ENCODE measurements at regions not wholly inside any gene's neighbourhood (a gene's known extent, or its start where the extent isn't known, plus 50 kb on each side); places are given as distances from the start of the nearest gene placed in this dataset.

GRCh38 chr6:19270616-19271015 is 566.6 kb upstream of the ID4 start:
- DNase-seq = no peak

- no peak for DNase-seq
Measured at GRCh38 chr6:19279273-19279684, 557.9 kb upstream of the ID4 start.

- no peak for DNase-seq
Measured at GRCh38 chr6:19287928-19288327, 549.2 kb upstream of the ID4 start.

- no peak for DNase-seq
Measured at GRCh38 chr6:19289457-19289856, 547.7 kb upstream of the ID4 start.

GRCh38 chr6:19297880-19298279 is 539.3 kb upstream of the ID4 start:
- DNase-seq = no peak

- DNase-seq = no peak
Measured at GRCh38 chr6:19298421-19298820, 538.7 kb upstream of the ID4 start.

- DNase-seq = no peak
Measured at GRCh38 chr6:19299129-19299528, 538.0 kb upstream of the ID4 start.

- DNase-seq = no peak
Measured at GRCh38 chr6:19301980-19302379, 535.2 kb upstream of the ID4 start.

GRCh38 chr6:19303383-19303782 is 533.8 kb upstream of the ID4 start:
- no peak for DNase-seq

GRCh38 chr6:19309661-19310060 is 527.5 kb upstream of the ID4 start:
- DNase-seq = no peak

- DNase-seq = no peak
Measured at GRCh38 chr6:19311786-19312185, 525.4 kb upstream of the ID4 start.

- DNase-seq = no peak
Measured at GRCh38 chr6:19312241-19312978, 524.8 kb upstream of the ID4 start.

- DNase-seq = no peak
Measured at GRCh38 chr6:19317431-19317986, 519.7 kb upstream of the ID4 start.

GRCh38 chr6:19319005-19319404 is 518.2 kb upstream of the ID4 start:
- DNase-seq = no peak

- DNase-seq = no peak
Measured at GRCh38 chr6:19320111-19320581, 517.0 kb upstream of the ID4 start.

GRCh38 chr6:19322691-19323485 is 514.3 kb upstream of the ID4 start:
- no peak for DNase-seq

GRCh38 chr6:19324376-19324775 is 512.8 kb upstream of the ID4 start:
- DNase-seq = no peak

- no peak for DNase-seq
Measured at GRCh38 chr6:19325335-19325789, 511.8 kb upstream of the ID4 start.

GRCh38 chr6:19327241-19327640 is 509.9 kb upstream of the ID4 start:
- DNase-seq = no peak

GRCh38 chr6:19327661-19328060 is 509.5 kb upstream of the ID4 start:
- DNase-seq = no peak

- DNase-seq = no peak
Measured at GRCh38 chr6:19329078-19329477, 508.1 kb upstream of the ID4 start.

- DNase-seq = no peak
Measured at GRCh38 chr6:19331089-19331488, 506.1 kb upstream of the ID4 start.

- no peak for DNase-seq
Measured at GRCh38 chr6:19332806-19333460, 504.2 kb upstream of the ID4 start.
